Esophagus (tissue), 2 donors: ENCODE measurements at regions not wholly inside any gene's neighbourhood (a gene's known extent, or its start where the extent isn't known, plus 50 kb on each side); places are given as distances from the start of the nearest gene placed in this dataset.

Source experiments
- H3K27ac ChIP-seq, 2 donors: one replicate each; pipeline ENCODE4 v1.5.1; 2013; ENCODE audit warnings: low read depth in 2 of 2, mild to moderate bottlenecking in 2 of 2, inconsistent platforms in 1 of 2, low read length in 1 of 2, moderate library complexity in 1 of 2
- H3K27me3 ChIP-seq, 2 donors: one replicate each; pipeline ENCODE4 v1.6.1; 2013; ENCODE audit warnings: low read length in 2 of 2, control low read depth in 1 of 2, mild to moderate bottlenecking in 1 of 2; ENCODE audit not compliant: insufficient read depth in 2 of 2, control insufficient read depth in 1 of 2
- H3K36me3 ChIP-seq, 2 donors: one replicate each; pipeline ENCODE4 v1.6.1; 2013; ENCODE audit warnings: low read length in 1 of 2; ENCODE audit not compliant: control insufficient read depth in 2 of 2, insufficient read depth in 2 of 2
- H3K4me1 ChIP-seq, 2 donors: one replicate each; pipeline ENCODE4 v1.6.1; 2013; ENCODE audit warnings: low read length in 1 of 2; ENCODE audit not compliant: control insufficient read depth in 2 of 2, insufficient read depth in 2 of 2
- H3K4me3 ChIP-seq, 2 donors: one replicate each; pipeline ENCODE4 v1.5.1; 2013; ENCODE audit warnings: low read length in 2 of 2, mild to moderate bottlenecking in 2 of 2, low read depth in 1 of 2, moderate library complexity in 1 of 2
- H3K9me3 ChIP-seq, 2 donors: one replicate each; pipeline ENCODE4 v1.6.1; 2013; ENCODE audit warnings: mild to moderate bottlenecking in 2 of 2, low read depth in 1 of 2, low read length in 1 of 2, moderate library complexity in 1 of 2; ENCODE audit not compliant: control insufficient read depth in 2 of 2, insufficient read depth in 1 of 2
- WGBS, 2 donors: extraction: QIAGEN DNeasy Blood & Tissue Kit; methylation state at CpG; one replicate each; pipeline ENCODE4 v1.1.7; 2013; 5-methylcytosine and 5-hydroxymethylcytosine counted together
- donor health status: healthy with polysubstance abuse.
- donor health status: Bipolar disorder and iron deficiency.

GRCh38 chr6:97850458-97851212 is 567.6 kb upstream of the MMS22L start:
- Histone ChIP-seq H3K9me3 (no peaks in the 10 kb centered on the region), H3K36me3 (no peaks in the 10 kb centered on the region), H3K27ac (no peak overlapping the region), H3K4me3 (no peak overlapping the region), H3K27me3 (no peaks in the 10 kb centered on the region), H3K4me1 (no peaks in the 10 kb centered on the region)
- WGBS, 2 donors, result 37 to 39% methylated on average over 5 of the region's 5 CpGs

GRCh38 chr6:97863697-97864096 is 580.7 kb upstream of the MMS22L start:
- Histone ChIP-seq H3K9me3 (no peaks in the 10 kb centered on the region), H3K4me3 (no peak overlapping the region), H3K36me3 (no peaks in the 10 kb centered on the region), H3K4me1 (no peaks in the 10 kb centered on the region), H3K27me3 (no peaks in the 10 kb centered on the region), H3K27ac (no peak overlapping the region)

GRCh38 chr6:97864366-97864765 is 581.4 kb upstream of the MMS22L start:
- H3K27me3 ChIP-seq, result no peaks in the 10 kb centered on the region
- no peaks in the 10 kb centered on the region for H3K4me1 ChIP-seq
- H3K36me3 ChIP-seq, result no peaks in the 10 kb centered on the region
- H3K4me3 ChIP-seq, result no peak overlapping the region
- WGBS, 2 donors, result 61 to 65% methylated on average over 4 of the region's 4 CpGs
- H3K27ac ChIP-seq, result no peak overlapping the region
- H3K9me3 ChIP-seq, result no peaks in the 10 kb centered on the region

- no peak overlapping the region for H3K4me3 ChIP-seq
- no peak overlapping the region for H3K27ac ChIP-seq
- no peaks in the 10 kb centered on the region for H3K36me3 ChIP-seq
- no peaks in the 10 kb centered on the region for H3K4me1 ChIP-seq
- H3K9me3 ChIP-seq, result no peaks in the 10 kb centered on the region
- WGBS, 2 donors, result 31 to 39% methylated on average over 2 of the region's 2 CpGs
- H3K27me3 ChIP-seq, result no peaks in the 10 kb centered on the region
Measured at GRCh38 chr6:97864826-97865225, 581.8 kb upstream of the MMS22L start.

GRCh38 chr6:97865612-97866011 is 582.6 kb upstream of the MMS22L start:
- H3K27ac ChIP-seq, result no peak overlapping the region
- H3K4me1 ChIP-seq, result no peaks in the 10 kb centered on the region
- no peaks in the 10 kb centered on the region for H3K36me3 ChIP-seq
- no peak overlapping the region for H3K4me3 ChIP-seq
- H3K27me3 ChIP-seq, result no peaks in the 10 kb centered on the region
- 27 to 39% methylated on average over 2 of the region's 2 CpGs for WGBS, 2 donors
- no peaks in the 10 kb centered on the region for H3K9me3 ChIP-seq

GRCh38 chr6:97866616-97867015 is 583.6 kb upstream of the MMS22L start:
- Histone ChIP-seq H3K9me3 (no peaks in the 10 kb centered on the region), H3K27me3 (no peaks in the 10 kb centered on the region)
- WGBS, 2 donors, result 42 to 56% methylated on average over 2 of the region's 2 CpGs

GRCh38 chr6:97867177-97867576 is 584.2 kb upstream of the MMS22L start:
- Histone ChIP-seq H3K9me3 (no peaks in the 10 kb centered on the region), H3K27ac (no peak overlapping the region), H3K36me3 (no peaks in the 10 kb centered on the region), H3K4me3 (no peak overlapping the region), H3K27me3 (no peaks in the 10 kb centered on the region), H3K4me1 (no peaks in the 10 kb centered on the region)
- WGBS, 2 donors, result 48 to 60% methylated on average over 2 of the region's 2 CpGs

More at GRCh38 chr6:97866616-97867015, 583.6 kb upstream of the MMS22L start:
- H3K27ac ChIP-seq, result no peak overlapping the region
- H3K36me3 ChIP-seq, result no peaks in the 10 kb centered on the region
- H3K4me1 ChIP-seq, result no peaks in the 10 kb centered on the region
- no peak overlapping the region for H3K4me3 ChIP-seq

- Histone ChIP-seq H3K4me3 (no peak overlapping the region), H3K27ac (no peak overlapping the region), H3K27me3 (no peaks in the 10 kb centered on the region), H3K36me3 (no peaks in the 10 kb centered on the region), H3K4me1 (no peaks in the 10 kb centered on the region), H3K9me3 (no peaks in the 10 kb centered on the region)
- 0 to 38% methylated on average over 1 of the region's 1 CpG for WGBS, 2 donors
Measured at GRCh38 chr6:97870273-97870672, 587.3 kb upstream of the MMS22L start.

- Histone ChIP-seq H3K27me3 (no peaks in the 10 kb centered on the region), H3K27ac (no peak overlapping the region), H3K4me3 (no peak overlapping the region), H3K4me1 (no peaks in the 10 kb centered on the region), H3K36me3 (no peaks in the 10 kb centered on the region), H3K9me3 (no peaks in the 10 kb centered on the region)
- 78 to 82% methylated on average over 3 of the region's 3 CpGs for WGBS, 2 donors
Measured at GRCh38 chr6:97876711-97877110, 593.7 kb upstream of the MMS22L start.

- Histone ChIP-seq H3K4me3 (no peak overlapping the region), H3K27me3 (no peaks in the 10 kb centered on the region), H3K27ac (no peak overlapping the region), H3K36me3 (no peaks in the 10 kb centered on the region), H3K4me1 (no peaks in the 10 kb centered on the region), H3K9me3 (no peaks in the 10 kb centered on the region)
- 69 to 72% methylated on average over 3 of the region's 3 CpGs for WGBS, 2 donors
Measured at GRCh38 chr6:97882755-97883154, 599.7 kb upstream of the MMS22L start.
